AG09319 (cell line): ENCODE measurements at regions not wholly inside any gene's neighbourhood (a gene's known extent, or its start where the extent isn't known, plus 50 kb on each side); places are given as distances from the start of the nearest gene placed in this dataset.
"Not testable (repeated sequence)": the region's sequence is repeated elsewhere in the genome, so short reads cannot be mapped to it uniquely, and the experiment has no call there.

ENCODE experiments used
- DNase-seq: peaks from one replicate; pipeline ENCODE4 v3.0.0-alpha.2; 2010; ENCODE audit warnings: low read depth; ENCODE audit errors: extremely low read depth
- TF ChIP-seq, protein P1 (sequence below): IDR thresholded peaks from 2 replicates; pipeline ENCODE4 v1.5.1; 2011; ENCODE audit warnings: low read depth, mild to moderate bottlenecking, inconsistent platforms, low read length, moderate library complexity

DNA sequence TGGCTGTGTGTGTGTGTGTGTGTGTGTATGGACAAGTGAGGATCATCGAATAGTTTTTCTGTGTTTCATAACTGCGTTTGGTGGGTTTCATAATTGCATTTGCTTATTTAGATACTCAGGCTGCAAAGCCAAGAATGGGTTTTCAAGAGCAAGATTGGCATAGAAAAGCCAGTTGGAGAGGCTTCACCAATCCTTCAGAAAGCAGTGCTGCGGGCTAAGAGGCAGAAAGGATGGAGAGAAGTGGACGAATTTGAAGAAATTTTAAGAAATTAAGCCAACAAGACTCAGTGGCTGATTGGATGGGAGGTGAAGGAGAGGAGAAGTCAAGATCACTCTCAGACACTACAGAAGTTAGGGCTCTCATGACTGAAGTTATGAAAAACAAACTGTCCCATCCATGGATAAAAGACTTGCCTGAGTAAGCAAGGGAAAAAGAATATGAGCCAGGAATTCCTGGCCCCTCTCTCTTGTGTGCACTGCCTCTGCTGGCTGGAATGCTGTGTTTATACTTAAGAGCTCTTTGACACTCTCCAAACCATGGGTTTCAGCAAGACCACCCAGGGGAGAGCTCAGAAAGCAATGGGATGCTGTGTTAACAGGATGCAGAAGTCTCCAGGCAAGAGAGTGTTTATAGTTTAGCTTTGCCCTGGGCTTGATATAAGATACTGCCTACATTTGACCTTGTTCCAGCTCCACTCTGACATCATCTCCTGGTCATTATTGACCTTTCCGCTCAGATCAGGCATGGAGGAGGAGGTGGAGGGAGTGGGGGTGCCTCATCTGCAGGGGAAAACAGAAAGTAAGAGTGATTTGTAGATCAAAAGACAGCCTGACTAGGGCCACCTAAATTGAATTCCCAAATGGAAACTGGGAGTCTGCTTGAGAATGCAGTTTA is 232.0 kb upstream of the PLXNA2 start:
- TF ChIP-seq, protein P1, sequence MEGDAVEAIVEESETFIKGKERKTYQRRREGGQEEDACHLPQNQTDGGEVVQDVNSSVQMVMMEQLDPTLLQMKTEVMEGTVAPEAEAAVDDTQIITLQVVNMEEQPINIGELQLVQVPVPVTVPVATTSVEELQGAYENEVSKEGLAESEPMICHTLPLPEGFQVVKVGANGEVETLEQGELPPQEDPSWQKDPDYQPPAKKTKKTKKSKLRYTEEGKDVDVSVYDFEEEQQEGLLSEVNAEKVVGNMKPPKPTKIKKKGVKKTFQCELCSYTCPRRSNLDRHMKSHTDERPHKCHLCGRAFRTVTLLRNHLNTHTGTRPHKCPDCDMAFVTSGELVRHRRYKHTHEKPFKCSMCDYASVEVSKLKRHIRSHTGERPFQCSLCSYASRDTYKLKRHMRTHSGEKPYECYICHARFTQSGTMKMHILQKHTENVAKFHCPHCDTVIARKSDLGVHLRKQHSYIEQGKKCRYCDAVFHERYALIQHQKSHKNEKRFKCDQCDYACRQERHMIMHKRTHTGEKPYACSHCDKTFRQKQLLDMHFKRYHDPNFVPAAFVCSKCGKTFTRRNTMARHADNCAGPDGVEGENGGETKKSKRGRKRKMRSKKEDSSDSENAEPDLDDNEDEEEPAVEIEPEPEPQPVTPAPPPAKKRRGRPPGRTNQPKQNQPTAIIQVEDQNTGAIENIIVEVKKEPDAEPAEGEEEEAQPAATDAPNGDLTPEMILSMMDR, result peak; percentile 26
- DNase-seq, result no peak

DNA sequence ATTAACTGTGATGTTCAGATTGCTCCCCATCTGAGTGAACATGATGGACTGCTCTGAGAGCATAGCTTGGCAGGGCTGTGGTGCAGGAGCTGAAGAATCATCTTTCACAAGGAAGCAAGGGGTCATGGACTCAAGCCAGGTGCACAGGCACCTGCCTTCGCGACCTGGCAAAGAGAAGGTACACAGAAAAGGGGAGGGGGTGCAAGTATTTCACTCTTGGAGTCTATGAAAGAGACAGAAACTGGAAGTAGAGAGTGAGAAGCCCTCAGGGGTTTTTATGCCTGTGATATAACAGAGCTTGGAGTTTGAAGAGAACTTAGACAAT is 232.6 kb upstream of the PLXNA2 start:
- TF ChIP-seq, protein P1, result no peak
- DNase-seq, result no peak

DNA sequence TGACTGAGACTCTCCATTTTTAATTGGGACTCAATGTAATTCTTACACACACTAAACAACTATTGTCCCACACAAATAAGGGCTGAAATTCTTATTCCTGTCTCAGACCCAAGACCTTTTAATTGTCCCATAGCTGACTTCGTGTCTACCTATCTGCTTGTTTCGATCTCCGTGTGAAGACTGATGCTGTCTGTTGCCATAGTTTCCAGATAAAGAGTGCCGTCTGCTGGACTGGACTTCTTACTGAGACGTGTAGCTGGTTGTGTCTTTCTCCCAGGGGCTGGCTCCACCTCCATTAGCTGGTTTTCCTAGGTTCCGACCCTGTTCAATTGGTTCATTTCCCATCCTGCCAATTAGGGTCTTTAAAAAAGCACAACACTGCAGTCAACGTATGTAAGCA is 235.3 kb upstream of the PLXNA2 start:
- no peak for DNase-seq
- TF ChIP-seq, protein P1, result no peak

DNA sequence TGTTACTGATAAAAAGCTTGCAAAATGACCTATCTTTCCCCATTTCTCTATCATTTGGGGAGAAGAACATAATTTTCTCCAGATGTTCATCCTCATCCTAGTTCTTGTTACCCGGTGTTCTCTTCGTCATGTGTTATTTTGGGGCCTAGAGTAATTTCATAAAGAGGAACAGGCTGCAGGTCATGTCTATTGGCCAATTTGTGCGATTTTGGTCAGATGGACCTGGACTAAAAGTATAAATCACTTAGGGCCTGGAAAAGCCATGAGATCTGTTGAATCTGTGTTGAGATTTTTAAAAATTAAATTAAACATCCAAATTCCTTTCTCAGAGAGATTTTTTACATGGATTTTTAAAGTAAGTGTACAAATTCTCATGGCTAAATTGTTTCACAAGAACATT is 241.3 kb upstream of the PLXNA2 start:
- no peak for DNase-seq
- TF ChIP-seq, protein P1, result no peak

DNA sequence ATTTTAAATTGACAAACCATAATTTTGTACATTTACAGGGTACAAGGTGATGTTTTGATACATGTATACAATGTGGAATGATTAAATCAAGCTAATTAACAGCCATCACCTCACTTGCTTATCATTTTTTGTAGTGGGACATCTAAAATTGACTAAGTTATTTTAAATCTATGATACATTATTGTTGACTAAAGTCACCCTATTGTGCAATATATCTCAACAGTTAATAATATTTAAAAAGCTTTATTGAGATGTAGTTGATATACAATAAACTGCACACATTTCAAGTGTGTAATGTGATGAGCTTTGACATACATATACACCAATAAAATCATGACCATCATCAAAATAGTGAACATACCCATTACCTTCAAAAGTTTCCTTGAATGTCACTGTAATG is 242.5 kb upstream of the PLXNA2 start:
- DNase-seq, result no peak
- TF ChIP-seq, protein P1, result no peak

DNA sequence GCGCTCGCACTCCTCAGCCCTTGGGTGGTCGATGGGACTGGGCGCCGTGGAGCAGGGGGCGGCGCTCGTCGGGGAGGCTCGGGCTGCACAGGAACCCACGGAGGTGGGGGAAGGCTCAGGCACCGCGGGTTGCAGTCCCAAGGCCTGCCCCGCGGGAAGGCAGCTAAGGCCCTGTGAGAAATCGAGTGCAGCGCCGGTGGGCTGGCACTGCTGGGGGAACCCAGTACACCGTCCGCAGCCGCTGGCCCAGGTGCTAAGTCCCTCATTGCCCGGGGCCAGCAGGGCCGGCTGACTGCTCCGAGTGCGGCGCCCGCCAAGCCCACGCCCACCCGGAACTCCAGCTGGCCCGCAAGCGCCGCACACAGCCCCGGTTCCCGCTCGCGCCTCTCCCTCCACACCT is 244.2 kb upstream of the PLXNA2 start:
- DNase-seq, result not testable (repeated sequence)

DNA sequence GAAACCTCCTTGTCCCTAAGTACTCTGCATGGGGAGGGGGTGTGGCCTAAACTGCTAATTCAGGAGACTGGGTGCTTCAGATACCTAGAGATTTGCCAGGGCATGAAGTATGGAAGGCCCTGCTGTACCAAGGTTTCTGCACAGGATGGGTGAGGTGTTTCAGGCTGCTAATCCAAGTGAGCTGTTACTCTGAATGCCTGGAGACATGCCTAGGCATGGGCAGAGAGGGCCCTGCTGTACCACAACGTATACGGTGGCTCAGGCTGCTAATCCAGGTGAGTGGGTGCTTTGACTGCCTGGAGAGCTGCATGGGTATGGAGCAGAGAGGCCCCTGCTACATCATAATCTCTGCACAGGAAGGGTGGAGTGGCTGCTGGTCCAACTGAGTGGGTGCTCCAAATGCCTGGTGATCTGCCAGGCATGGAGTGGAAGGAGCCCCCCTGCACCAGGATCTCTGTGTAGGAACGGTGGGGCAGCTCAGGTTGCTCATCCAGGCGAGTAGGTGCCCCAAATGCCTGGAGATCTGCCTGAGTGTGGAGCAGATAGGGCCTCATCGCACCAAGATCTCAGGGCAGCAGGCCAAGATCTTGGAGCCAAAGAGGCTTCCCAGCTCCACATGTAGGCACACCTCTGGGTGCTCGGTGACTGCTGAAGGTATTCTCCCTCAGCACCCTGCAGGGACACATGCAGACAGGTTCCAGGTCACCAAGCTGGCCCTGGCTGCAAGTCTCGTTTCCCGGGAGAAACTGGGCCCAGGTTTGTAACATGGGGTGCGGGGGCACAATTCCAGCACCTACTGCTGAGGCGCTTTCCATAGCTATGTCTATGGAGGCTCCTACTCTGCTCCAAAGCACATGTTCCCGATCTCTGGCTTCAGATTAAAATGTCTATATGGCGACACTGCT is 252.5 kb upstream of the PLXNA2 start:
- DNase-seq, result no peak
- TF ChIP-seq, protein P1, result no peak
